CD4-positive, alpha-beta T cell (primary cell): ENCODE measurements at regions not wholly inside any gene's neighbourhood (a gene's known extent, or its start where the extent isn't known, plus 50 kb on each side); places are given as distances from the start of the nearest gene placed in this dataset.

ENCODE experiments used
- ATAC-seq: fragments of 200-7000 bp; cut with Tn5 transposase; one replicate; pipeline ENCODE4 v1.10.0; 2022; ENCODE audit warnings: mild to moderate bottlenecking; ENCODE audit not compliant: poor library complexity
- CTCF ChIA-PET: fragments of 350-600 bp; sonication (Branson Sonifier 250); formaldehyde crosslinking; loops from one replicate; lab custom pipeline; 2021; ENCODE audit warnings: antibody characterized with exemption, inconsistent platforms; lab: Charles Lee
- POLR2A ChIA-PET: fragments of 350-600 bp; sonication (Branson Sonifier 250); formaldehyde crosslinking; loops from one replicate; lab custom pipeline; 2021; ENCODE audit warnings: antibody characterized with exemption, inconsistent platforms; lab: Charles Lee
- DNase-seq, 14 experiments: peaks; one replicate each; pipeline ENCODE4 v3.0.0-alpha.2; 2013 to 2020; ENCODE audit warnings: mixed read lengths in 2 of 14
- H3K27ac ChIP-seq, 2 donors: one replicate each; pipeline versions ENCODE4 v1.5.1 to v1.7.0; 2013; ENCODE audit warnings: low read length in 2 of 2, low read depth in 1 of 2, mild to moderate bottlenecking in 1 of 2
- H3K27me3 ChIP-seq, 2 experiments: 1 replicate in 1 of 2; 2 replicates in 1 of 2; pipeline versions ENCODE4 v1.6.1 to v1.7.0; 2013; ENCODE audit warnings: low read length in 2 of 2, control low read depth in 1 of 2, mild to moderate bottlenecking in 1 of 2, moderate library complexity in 1 of 2; ENCODE audit not compliant: insufficient read depth in 2 of 2, control insufficient read depth in 1 of 2
- H3K36me3 ChIP-seq: one replicate; pipeline ENCODE4 v1.6.1; 2013; ENCODE audit warnings: low read length, control low read depth; ENCODE audit not compliant: insufficient read depth
- H3K4me1 ChIP-seq: one replicate; pipeline ENCODE4 v1.6.1; 2013; ENCODE audit warnings: low read length, control low read depth; ENCODE audit not compliant: insufficient read depth
- H3K4me3 ChIP-seq: one replicate; pipeline ENCODE4 v1.5.1; 2013; ENCODE audit warnings: mild to moderate bottlenecking, low read length, moderate library complexity
- H3K9me3 ChIP-seq, 2 experiments: 1 replicate in 1 of 2; 2 replicates in 1 of 2; pipeline versions ENCODE4 v1.6.1 to v1.7.0; 2013; ENCODE audit warnings: low read length in 2 of 2, mild to moderate bottlenecking in 2 of 2, control low read depth in 1 of 2, moderate library complexity in 1 of 2; ENCODE audit not compliant: control insufficient read depth in 1 of 2, insufficient read depth in 1 of 2
- H3K27ac Mint-ChIP-seq: one replicate; pipeline ENCODE4 v1.8.0; 2020; ENCODE audit warnings: mixed read lengths
- H3K27me3 Mint-ChIP-seq: one replicate; pipeline ENCODE4 v1.8.0; 2021; ENCODE audit warnings: mixed read lengths
- H3K36me3 Mint-ChIP-seq: one replicate; pipeline ENCODE4 v1.8.0; 2021; ENCODE audit warnings: low read depth, mixed read lengths
- H3K4me1 Mint-ChIP-seq: one replicate; pipeline ENCODE4 v1.8.0; 2021; ENCODE audit warnings: low read depth, mixed read lengths
- H3K4me3 Mint-ChIP-seq: one replicate; pipeline ENCODE4 v1.8.0; 2020; ENCODE audit warnings: mild to moderate bottlenecking, mixed read lengths
- H3K9me3 Mint-ChIP-seq: one replicate; pipeline ENCODE4 v1.8.0; 2020; ENCODE audit warnings: mixed read lengths
- CTCF ChIP-seq: fragments of 200-600 bp; IDR thresholded peaks from one replicate; pipeline ENCODE4 v1.8.0; 2022; ENCODE audit warnings: antibody characterized with exemption, mild to moderate bottlenecking
- intact Hi-C, 2 experiments: fragments of 100-400 bp; cut with DNase I in 1 of 2; cut with micrococcal nuclease in 1 of 2; formaldehyde crosslinking; loops; one replicate each; pipeline versions ENCODE4 v1.15.1 to v1.9.0; 2023 to 2025; cut with DNase I, micrococcal nuclease

DNA sequence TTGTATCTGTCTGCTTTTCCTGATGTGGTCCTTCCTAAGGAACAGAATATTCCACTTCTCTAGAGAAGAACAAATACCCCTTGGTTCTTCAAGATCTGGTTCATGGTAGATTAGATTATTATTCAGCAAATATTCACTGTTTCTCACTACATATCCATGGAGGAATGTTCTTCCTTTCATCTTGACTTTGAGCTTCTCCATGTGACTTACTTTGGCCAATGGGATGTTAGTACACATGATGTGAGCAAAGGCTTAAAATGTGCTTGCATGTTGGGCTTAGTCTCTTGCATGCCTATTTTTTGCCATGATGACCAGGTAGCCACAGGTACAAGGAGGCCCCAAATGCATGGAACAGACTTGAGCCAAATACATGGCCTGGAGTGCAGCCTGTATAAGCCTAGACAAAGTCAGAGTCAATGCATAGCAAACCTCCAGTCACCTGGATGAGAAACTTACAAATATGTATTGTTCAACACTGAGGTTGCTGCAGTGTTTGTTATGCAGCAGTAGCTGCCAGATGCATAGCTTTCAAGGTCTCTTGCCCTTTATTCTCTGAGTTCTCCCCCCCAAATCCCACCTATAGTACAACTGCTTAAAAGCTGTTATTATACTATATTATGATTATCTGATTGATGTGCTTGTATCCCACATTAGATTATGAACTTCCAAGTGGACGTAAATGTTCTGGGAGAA lies 50.0 kb upstream of the CHD6 start:
- Histone ChIP-seq H3K4me1 (no peaks in the 10 kb centered on the region), H3K4me3 (no peak overlapping the region), H3K27ac (no peak overlapping the region), H3K36me3 (no peaks in the 10 kb centered on the region), H3K27me3 (peaks cover 4 to 11% of the 10 kb centered on the region in 2 experiments), H3K9me3 (no peaks in the 10 kb centered on the region)
- ATAC-seq (no peak), DNase-seq (no peak)
- no peaks in the 10 kb centered on the region for H3K9me3 Mint-ChIP-seq
- H3K27me3 Mint-ChIP-seq: peaks cover 41% of the 10 kb centered on the region
- intact Hi-C loops: no loop called here
- no peaks in the 10 kb centered on the region for H3K36me3 Mint-ChIP-seq
- ChIA-PET POLR2A (no interaction called here), CTCF (no interaction called here)
- TF ChIP-seq CTCF: no peak
- no peaks in the 10 kb centered on the region for H3K4me1 Mint-ChIP-seq
- no peak overlapping the region for H3K4me3 Mint-ChIP-seq
- no peak overlapping the region for H3K27ac Mint-ChIP-seq
